Activated CD4-positive, alpha-beta T cell treated with anti-CD3 and anti-CD28 coated beads, Interleukin-10, Interleukin-2, amounts not matched to agents 100 ng/mL and 50 ng/mL, durations not matched to agents 16 hours and 8 hours (primary cell): ENCODE measurements at regions not wholly inside any gene's neighbourhood (a gene's known extent, or its start where the extent isn't known, plus 50 kb on each side); places are given as distances from the start of the nearest gene placed in this dataset.
"Not testable (repeated sequence)": the region's sequence is repeated elsewhere in the genome, so short reads cannot be mapped to it uniquely, and the experiment has no call there.

Experiments
- DNase-seq: peaks from one replicate; pipeline ENCODE4 v3.0.0-alpha.2; 2020

DNA sequence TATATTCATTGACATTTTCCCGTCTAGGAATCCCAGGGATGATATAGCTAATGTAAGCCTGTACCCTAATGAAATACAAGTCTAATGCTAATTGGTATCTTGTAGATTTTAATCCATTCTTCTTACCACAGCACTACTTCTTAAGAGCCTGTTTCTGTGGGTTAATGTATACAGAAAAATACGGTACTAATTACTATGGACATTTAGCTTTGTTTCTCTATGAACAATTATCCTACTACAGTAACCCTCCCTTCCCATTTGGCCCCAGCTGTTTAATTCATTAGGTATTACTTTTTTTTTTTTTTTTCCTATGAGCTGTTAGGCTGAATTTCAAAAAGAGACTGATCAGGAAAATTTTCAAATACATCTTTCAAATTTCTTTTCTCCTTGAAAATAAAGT lies 245.1 kb upstream of the SLC7A11 start:
- DNase-seq: no peak

DNA sequence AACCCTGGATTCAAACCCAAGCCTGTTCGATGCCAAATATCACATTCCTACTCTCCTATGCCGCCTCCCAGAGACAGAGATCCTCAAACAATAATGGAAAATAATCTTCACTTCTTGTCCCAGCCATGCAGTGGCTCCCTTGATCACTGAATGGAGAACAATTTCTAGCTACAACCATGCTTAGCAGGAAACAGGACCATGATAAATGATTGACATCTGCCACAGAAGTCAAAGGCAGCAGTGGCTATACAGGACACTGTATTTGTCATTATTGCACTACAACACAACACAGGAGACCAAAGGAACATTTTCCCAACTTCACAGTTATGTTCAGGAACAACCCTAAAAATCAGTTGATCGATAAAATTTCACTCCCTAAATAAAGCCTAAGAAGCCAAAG lies 243.3 kb upstream of the SLC7A11 start:
- DNase-seq: no peak

DNA sequence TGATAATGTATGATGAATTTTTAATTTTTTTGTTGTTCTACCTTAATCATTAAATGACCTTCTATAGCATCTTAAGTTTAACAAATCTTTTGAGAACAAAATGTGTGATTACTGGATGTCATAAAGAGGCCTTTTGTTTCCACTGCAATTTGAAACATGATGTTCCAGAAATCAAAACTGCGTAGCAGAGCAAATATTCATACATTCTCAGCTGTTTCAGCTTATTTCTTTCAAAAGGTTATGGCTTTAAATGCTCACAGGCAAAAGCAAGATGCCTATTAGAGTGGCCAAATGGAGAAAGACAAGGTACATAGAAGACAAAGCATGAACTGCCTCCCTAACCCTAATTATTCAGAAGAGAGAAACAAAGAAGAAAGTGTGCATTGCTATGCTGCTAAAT lies 233.0 kb upstream of the SLC7A11 start:
- no peak for DNase-seq

DNA sequence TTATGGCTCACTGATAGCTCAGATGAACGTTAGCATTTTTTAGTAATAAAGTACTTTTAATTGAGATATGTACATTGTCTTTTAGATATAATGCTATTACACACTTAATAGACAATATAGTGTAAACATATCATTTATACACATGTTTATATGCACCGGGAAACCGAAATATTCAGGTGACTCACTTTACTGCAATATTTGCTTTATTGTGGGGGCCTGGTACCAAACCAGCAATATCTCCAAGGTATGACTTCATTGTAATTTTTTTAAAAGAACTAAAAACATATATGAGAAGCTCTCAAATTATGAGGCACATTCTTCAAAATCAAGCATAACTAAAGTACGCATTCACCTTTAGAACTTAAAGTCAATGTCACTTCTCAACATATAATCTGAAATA lies 231.2 kb upstream of the SLC7A11 start:
- DNase-seq: no peak

DNA sequence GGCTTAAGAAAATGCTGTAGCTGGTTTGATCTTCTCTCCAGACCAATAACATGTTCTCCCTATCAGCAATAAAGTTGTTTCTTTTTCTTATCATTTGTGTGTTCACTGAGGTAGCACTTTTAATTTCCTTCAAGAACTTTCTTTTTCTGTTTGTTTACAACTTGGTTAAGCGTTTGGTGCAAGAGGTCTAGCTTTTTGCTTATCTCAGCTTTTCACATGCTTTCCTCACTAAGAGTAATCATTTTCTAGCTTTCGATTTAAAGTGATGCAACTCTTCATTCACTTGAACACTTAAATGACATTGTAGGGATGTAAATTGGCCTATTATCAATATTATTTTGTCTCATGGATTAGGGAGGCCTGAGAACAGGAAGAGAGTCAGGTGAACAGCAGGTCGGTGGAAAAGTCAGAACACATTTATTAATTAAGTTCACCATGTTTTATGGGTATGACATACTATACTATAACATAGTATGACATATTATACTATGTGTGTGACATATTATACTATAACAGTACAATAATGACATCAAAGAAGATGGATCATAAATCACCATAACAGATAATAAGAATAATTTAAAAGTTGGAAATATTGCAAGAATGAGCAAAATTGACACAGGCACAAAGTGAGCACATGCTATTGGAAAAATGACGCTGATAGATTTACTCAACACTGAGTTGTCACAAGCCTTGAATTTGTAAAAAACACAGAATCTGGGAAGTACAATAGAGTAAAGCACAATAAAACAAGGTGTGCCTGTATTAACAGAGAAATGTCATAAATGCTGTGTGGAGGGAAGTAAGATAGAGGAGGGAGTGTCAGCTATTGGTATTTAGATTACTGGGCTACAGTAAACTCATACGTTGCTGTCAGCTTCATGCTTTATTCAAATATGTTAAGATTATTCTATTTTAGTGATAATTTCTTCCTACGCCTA lies 218.6 kb upstream of the SLC7A11 start:
- no peak for DNase-seq

DNA sequence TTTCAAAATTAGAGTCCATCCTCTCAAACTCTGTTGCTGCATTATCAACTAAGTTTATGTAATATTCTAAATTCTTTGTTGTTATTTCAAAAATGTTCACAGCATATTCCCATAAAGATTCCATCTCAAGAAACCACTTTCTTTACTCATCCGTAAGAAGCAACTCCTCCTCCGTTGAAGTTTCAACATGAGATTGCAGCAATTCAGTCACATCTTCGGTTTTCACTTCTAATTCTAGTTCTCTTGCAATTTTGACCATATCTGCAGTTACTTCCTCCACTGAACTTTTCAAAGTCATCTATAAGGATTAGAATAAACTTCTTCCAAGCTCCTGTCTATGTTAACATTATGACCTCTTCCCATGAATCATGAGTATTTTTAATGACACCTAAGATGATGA lies 216.6 kb upstream of the SLC7A11 start:
- DNase-seq: no peak

DNA sequence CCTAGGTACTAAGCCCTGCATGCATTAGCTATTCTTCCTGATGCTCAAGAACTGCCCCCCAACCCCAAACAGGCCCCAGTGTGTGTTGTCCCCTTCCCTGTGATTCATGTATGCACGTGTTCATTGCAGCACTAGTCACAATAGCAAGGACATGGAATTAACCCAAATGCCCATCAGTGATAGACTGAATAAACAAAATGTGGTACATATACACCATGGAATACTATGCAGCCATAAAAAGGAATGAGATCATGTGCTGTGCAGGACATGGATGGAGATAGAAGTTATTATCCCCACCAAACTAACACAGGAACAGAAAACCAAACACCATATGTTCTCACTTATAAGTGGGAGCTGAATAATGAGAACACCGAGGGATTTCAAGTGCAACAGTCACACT lies 214.2 kb upstream of the SLC7A11 start:
- DNase-seq: not testable (repeated sequence)

DNA sequence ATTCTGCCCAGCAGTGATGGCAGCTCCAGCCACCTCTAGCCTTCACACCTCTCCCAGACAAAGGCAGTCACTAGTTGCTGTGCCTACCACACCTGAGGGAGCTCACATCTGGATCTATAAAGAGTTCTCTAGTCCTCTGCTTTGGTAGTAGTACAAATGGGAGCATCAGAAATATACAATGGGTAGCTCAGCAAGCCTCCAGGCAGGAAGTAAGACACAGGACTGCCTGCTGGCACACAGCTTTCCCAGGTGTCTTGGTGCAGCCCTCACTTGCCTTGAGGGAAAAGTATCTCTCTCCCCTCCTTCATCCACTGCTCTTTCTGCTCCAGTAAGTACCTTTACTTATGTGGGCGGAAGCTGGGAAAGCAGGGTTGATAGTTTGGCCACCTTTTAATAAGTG lies 212.9 kb upstream of the SLC7A11 start:
- no peak for DNase-seq

DNA sequence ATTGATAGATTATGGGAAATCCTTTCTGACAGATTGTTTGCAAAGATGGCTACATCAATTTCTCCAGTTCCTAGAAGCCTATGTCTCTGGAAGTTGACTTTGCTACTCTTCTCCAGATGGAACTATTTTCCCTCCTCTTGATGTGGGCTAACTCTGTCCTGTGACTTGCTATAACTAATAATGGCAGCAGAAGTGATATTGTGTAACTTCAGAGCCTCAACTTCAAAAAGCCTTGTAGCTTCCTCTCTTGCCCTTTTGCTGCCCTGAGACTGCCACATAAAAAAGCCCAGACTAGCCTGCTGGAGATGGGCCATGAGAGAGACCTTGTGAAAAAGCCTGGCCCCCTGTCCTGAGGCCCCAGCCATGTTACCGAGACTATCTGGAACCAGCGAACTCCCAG lies 210.7 kb upstream of the SLC7A11 start:
- no peak for DNase-seq

DNA sequence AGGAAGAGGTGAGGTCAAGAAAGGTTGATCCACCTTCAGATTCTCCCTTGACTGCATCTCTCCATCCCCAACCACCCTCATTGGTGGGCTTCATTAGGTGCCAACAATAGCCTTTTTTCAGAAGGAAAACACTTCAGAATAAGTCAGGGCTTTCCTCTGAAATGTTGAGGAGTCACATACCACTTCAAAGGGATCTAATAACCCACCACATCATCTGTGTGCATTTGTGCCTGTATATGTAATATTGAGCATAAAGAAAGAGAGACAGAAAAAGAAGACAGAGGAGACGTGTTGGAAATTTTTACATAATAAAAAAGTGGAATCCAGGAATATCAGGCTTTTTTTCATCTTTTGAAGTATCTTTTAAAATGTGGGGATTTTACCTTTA lies 209.1 kb upstream of the SLC7A11 start:
- no peak for DNase-seq

DNA sequence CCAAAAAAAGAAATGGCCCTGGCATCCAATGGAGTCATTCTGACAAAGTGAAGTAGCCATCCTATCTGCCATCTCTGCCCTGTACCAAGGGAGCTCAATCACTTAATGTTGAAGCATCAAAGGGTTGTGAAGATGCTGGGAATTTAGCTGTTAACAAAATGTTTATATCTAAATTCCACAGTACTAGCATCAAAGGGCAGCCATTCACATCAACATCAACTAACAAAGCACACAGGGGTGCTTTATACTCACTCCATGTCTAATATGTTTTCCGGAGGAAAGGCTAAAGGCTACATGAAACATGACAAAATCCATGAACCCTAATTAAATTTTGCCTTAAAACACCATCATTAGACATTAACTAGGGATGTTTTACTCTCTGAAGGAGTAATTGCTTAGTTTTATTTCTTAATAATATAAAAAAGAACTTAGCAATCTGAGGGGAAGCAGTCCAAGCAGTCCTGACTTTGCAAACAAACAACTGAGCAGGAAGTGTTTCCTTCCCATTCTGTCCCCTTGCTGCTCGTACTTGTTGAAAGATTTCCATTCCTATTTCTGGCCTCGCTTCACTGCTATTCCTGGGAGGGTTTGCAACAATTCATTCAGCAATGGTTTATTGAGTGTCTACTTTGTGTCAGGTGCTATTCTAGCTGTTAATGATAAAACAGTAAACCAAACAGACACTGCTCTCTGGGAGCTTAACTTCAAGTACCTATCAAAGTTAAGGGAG lies 208.6 kb upstream of the SLC7A11 start:
- no peak for DNase-seq

DNA sequence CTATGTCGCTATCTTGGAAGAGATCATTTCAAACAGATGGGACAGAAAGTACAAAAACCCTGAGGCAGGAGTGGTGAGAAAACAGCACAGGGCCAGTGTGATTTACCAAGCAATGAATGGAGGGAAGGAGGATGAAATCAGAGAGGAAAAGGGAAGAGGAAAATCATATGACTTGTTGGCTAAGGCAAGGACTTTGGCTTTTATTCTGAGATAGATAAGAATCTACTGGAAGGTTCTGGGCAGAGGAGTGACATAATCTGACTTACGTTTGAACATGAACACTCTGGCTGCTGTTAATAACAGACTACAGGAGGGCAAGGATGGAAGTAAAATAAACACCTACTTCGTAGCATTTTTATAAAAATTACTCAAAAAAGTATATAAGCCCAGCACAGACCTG lies 207.8 kb upstream of the SLC7A11 start:
- no peak for DNase-seq

DNA sequence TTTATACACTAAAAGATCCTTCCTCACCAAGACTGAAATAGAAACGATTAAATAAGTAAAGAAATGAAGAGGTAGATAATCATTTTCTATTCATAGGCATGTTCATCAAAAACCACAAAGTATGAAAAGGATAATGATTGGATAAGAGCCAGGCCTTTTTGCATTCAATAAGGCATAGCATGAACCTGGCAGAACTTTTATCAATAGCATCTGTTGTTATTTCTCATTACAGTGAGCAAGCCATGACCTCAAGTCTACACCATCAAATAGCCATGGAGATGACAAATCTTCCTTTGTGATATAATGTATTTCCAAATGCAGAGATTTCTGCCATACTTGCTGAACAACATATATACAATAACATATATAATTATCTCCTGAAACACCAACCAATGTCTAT lies 206.0 kb upstream of the SLC7A11 start:
- DNase-seq: no peak

DNA sequence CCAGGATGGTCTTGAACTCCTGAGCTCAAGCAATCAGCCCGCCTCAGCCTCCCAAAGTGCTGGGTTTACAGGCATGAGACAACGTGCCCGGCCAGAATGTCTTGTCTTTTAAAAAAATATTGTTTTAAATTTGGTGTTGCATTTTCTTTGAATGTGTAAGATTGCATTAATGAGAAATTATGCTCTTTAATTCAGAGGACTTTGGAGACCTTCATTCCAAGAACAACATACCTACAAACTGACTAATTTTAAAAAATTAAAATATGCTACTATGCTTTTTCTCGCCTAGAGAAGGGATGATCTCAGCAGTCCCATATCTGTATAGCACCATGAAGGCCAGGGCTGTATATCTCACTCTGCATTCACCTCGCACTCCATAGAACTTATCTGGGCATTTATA lies 204.3 kb upstream of the SLC7A11 start:
- no peak for DNase-seq

DNA sequence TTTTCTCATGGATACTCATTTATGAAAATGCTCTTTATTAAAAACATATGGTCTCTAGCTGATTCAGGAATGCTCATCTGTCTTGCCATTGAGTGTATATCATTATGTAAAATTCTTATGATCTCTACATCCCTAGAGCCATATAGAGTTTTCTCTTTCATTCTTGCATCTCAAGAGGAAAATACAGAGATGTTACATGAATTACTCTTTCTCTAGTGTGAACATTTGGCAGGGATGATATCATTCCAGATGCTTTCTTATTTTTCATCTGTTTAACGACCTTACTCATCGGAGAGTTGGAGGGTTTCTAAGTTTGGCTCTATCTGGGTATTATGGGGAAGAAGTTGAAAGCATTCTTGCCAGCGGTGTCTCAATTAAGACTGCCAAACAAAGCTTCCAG lies 202.9 kb upstream of the SLC7A11 start:
- DNase-seq: no peak

DNA sequence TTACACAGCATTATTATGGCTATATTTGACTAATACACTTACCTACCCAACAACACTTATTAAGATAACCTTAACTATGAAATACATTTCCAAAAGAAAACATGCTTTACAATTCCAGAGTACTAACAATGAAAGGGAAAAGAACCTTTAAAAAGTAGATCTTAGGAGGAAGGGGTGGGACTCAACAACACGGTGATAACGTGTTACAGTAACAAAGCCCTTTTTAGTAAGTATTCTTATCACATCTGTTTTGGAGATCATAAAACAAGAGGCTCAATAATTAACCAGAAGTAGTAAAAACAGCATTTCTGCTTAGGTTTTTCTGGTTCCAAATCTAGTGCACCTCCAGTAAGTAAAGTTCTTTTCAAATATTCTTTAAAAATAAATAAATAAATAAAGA lies 202.1 kb upstream of the SLC7A11 start:
- DNase-seq: no peak

DNA sequence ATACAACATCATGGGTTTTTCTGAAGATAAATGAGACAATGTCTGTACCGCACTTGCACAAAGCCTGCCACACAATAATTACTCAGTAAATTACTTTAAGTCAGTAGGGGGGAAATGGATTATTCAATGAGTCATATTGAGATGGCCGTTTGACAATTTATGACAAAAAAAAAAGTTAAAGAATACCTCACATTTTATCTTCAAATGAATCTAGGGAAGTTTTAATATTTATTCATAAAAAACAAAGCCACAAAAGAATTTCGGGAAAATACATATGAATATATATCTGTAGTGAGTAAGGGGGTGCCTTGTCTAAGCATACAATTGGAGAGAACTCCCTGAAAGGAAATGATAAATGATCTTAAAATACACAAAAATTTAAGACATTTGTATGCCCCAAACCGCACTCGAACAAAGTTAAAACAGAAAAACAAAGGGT lies 197.0 kb upstream of the SLC7A11 start:
- DNase-seq: no peak

DNA sequence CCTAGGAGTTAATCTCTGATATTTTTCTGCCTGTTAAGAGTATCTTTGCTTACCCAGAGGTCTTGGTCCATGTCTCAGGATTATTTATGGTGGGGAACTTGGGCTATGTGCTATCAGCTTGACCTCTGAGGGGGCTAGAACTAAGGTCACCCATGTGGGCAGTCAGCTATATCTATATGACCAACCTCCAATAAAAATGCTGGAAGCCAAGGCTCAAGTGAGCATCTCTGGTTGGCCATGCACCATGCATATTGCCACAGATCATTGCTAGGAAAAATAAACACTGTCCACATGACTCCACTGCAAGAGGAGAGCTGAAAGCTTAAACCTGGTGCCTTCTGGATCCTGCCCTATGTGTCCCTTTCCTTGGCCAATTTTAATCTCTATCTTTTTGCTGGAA lies 196.5 kb upstream of the SLC7A11 start:
- no peak for DNase-seq

DNA sequence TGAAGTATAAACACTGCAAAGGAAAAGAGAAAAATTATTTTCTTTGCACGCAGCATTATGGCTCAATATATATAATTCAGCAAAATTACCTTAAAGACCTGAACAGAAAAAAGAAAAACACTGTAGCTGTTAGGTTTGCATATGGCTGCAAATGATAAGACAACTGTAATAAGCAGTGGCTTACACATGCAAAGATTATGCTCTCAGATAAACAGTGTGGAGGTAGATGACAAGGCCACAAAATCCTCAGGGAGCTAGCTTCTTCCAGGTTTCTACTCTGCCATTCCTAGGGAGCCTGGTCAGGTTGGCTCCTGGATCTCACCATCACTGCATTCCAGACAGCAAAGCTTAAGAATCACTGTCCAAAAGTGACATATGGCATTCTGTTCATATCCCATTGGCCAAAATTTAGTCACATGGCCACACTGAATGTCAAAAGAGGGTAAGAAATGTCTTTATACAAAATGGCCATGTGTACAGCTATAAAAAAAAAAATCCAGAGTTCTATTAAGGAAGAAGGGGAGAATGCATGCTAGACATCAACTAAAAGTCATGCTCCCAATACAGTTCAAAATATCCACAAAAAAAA lies 195.2 kb upstream of the SLC7A11 start:
- DNase-seq: no peak

DNA sequence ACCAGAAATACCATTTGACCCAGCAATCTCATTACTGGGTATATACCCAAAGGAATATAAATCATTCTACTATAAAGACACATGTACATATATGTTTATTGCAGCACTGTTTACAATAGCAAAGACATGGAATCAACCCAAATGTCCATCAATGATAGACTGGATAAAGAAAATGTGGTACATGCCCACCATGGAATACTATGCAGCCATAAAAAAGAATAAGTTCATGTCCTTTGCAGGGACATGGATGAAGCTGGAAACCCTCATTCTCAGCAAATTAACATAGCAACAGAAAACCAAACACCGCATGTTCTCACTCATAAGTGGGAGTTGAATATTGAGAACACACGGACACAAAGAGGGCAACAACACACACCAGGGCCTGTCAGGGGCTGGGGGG lies 193.6 kb upstream of the SLC7A11 start:
- DNase-seq: not testable (repeated sequence)

DNA sequence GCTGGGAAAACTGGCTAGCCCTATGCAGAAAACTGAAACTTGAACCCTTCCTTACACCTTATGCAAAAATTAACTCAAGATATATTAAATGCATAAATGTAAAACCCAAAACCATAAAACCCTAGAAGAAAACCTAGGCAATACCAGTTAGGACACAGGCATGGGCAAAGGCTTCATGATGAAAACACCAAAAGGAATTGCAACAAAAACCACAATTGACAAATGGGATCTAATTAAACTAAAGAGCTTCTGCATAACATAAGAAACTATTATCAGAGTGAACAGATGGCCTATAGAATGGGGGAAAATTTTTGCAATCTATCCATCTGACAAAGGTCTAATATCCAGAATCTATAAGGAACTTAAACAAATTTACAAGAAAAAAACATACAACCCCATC lies 192.9 kb upstream of the SLC7A11 start:
- DNase-seq: not testable (repeated sequence)

DNA sequence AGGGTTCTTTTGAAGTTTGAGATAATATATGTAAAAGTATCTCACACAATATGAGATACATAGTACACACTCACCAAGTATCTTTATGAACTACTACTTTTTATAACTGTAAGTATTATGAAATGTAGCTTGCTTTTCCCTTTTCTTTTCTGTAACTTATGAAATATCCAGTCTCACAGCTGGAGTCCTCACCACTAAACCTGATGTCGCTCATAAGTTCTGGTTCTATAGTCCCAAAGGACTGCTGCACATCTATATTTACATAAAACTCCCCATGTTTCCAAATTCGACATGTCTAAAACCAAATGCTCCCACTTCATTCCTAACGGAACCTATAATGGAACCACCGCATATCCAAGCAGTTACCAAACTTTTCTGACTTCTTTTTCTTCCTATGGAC lies 186.5 kb upstream of the SLC7A11 start:
- DNase-seq: no peak

DNA sequence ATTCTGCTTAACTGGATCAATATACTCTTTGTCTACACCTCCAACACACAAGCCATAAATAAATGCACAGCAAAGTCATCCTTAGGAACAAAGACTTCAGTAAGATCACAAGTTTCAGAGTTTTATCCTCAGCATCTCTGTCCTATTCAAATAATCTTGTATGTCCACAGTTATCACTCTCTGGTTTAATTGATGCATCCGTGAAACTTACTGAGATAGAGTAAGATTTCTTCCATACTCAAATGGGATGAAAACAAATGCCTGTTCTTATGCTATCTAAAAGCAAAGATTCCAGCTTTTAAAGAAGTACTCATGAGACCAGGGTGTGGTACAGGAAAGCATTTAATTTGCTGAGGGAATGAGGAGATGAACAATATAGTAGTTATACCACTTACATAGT lies 184.6 kb upstream of the SLC7A11 start:
- no peak for DNase-seq

DNA sequence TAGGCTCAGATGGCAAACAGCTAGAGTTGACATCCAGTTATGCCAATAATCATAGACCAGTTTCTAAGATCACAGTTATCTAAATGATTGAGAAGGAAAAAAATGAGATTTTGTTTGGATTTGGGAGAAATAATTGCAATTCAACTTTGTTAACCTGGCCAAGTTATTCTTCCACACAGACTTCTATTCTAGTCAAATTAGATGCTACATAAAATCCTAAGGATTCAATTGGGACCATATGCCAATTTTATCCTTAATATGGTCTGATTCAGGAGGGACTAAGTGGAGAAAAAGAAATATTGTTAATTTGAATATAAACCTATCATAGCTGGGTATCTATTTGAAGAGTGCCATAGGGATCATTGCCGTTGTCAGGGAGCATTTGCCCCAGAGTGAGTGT lies 178.3 kb upstream of the SLC7A11 start:
- no peak for DNase-seq
